ENCODE measurements at regions not wholly inside any gene's neighbourhood (a gene's known extent, or its start where the extent isn't known, plus 50 kb on each side); places are given as distances from the start of the nearest gene placed in this dataset.

GRCh38 chr4:175385797-175386196 is 426.3 kb downstream of the GPM6A start:
- DNase-seq (ENCODE audit: low spot score in 2 of 2), result no peak
- H3K36me3 ChIP-seq, result no peaks in the 10 kb centered on the region
- H3K4me1 ChIP-seq, result no peaks in the 10 kb centered on the region
- H3K27ac ChIP-seq, result no peak overlapping the region
- no peaks in the 10 kb centered on the region for H3K9me3 ChIP-seq
- TF ChIP-seq EP300 (IDR thresholded peaks at IDR 0.05), result no peak
- TF ChIP-seq CTCF (IDR thresholded peaks at IDR 0.05), result no peak
- no peak for TF ChIP-seq POLR2A (IDR thresholded peaks at IDR 0.05)
- no peak overlapping the region for H3K4me3 ChIP-seq
- H3K27me3 ChIP-seq, result no peaks in the 10 kb centered on the region
- 76 to 77% methylated on average over 1 of the region's 1 CpG for WGBS, 2 donors

- Histone ChIP-seq H3K36me3 (no peaks in the 10 kb centered on the region), H3K9me3 (peaks cover 0 to 2% (median 0%) of the 10 kb centered on the region in 4 donors), H3K27me3 (no peaks in the 10 kb centered on the region), H3K27ac (no peak overlapping the region), H3K4me1 (no peaks in the 10 kb centered on the region), H3K4me3 (no peak overlapping the region)
- TF ChIP-seq POLR2A (IDR thresholded peaks at IDR 0.05), result no peak
- TF ChIP-seq EP300 (IDR thresholded peaks at IDR 0.05), result no peak
- TF ChIP-seq CTCF (IDR thresholded peaks at IDR 0.05), result no peak
- no peak for DNase-seq (ENCODE audit: low spot score in 2 of 2)
- WGBS, 2 donors, result 86 to 90% methylated on average over 8 to 9 of the region's 9 CpGs
These were observed 425.1 kb downstream of the GPM6A start for GRCh38 chr4:175386776-175387507.

GRCh38 chr4:175394208-175394607 is 417.9 kb downstream of the GPM6A start:
- H3K4me1 ChIP-seq, result no peaks in the 10 kb centered on the region
- no peaks in the 10 kb centered on the region for H3K36me3 ChIP-seq
- no peaks in the 10 kb centered on the region for H3K27me3 ChIP-seq
- TF ChIP-seq POLR2A (IDR thresholded peaks at IDR 0.05) (no peak), EP300 (IDR thresholded peaks at IDR 0.05) (no peak), CTCF (IDR thresholded peaks at IDR 0.05) (no peak)
- DNase-seq (ENCODE audit: low spot score in 2 of 2), result no peak
- peaks cover 0 to 11% (median 0%) of the 10 kb centered on the region in 4 donors for H3K9me3 ChIP-seq
- no peak overlapping the region for H3K4me3 ChIP-seq
- no peak overlapping the region for H3K27ac ChIP-seq

- no peak for DNase-seq (ENCODE audit: low spot score in 2 of 2)
- H3K4me1 ChIP-seq, result no peaks in the 10 kb centered on the region
- TF ChIP-seq EP300 (IDR thresholded peaks at IDR 0.05), result no peak
- TF ChIP-seq POLR2A (IDR thresholded peaks at IDR 0.05), result no peak
- no peak for TF ChIP-seq CTCF (IDR thresholded peaks at IDR 0.05)
- H3K27me3 ChIP-seq, result no peaks in the 10 kb centered on the region
- H3K4me3 ChIP-seq, result no peak overlapping the region
- H3K36me3 ChIP-seq, result no peaks in the 10 kb centered on the region
- peaks cover 0 to 3% (median 0%) of the 10 kb centered on the region in 4 donors for H3K9me3 ChIP-seq
- no peak overlapping the region for H3K27ac ChIP-seq
- WGBS, 2 donors, result 17 to 27% methylated on average over 2 of the region's 2 CpGs
These were observed 406.1 kb downstream of the GPM6A start for GRCh38 chr4:175405961-175406360.

- H3K27ac ChIP-seq, result no peak overlapping the region
- no peaks in the 10 kb centered on the region for H3K9me3 ChIP-seq
- TF ChIP-seq EP300 (IDR thresholded peaks at IDR 0.05) (no peak), CTCF (IDR thresholded peaks at IDR 0.05) (no peak), POLR2A (IDR thresholded peaks at IDR 0.05) (no peak)
- DNase-seq (ENCODE audit: low spot score in 2 of 2), result no peak
- no peaks in the 10 kb centered on the region for H3K4me1 ChIP-seq
- H3K36me3 ChIP-seq, result no peaks in the 10 kb centered on the region
- H3K27me3 ChIP-seq, result no peaks in the 10 kb centered on the region
- H3K4me3 ChIP-seq, result no peak overlapping the region
- 53 to 63% methylated on average over 2 of the region's 2 CpGs for WGBS, 2 donors
These were observed 404.1 kb downstream of the GPM6A start for GRCh38 chr4:175407926-175408325.

Data from tibial nerve (tissue), 4 donors.